Omental fat pad (tissue), 3 donors: ENCODE measurements at regions not wholly inside any gene's neighbourhood (a gene's known extent, or its start where the extent isn't known, plus 50 kb on each side); places are given as distances from the start of the nearest gene placed in this dataset.

ENCODE experiments used
- ATAC-seq: fragments of 150-250 bp; one replicate; pipeline ENCODE4 v1.9.1; 2016; ENCODE audit warnings: mild to moderate bottlenecking, moderate library complexity; ENCODE audit not compliant: low FRiP score
- DNase-seq: peaks from one replicate; pipeline ENCODE4 v3.0.0-alpha.2; 2019; ENCODE audit warnings: low spot score
- CTCF ChIP-seq, 3 donors: fragments of 450-650 bp; IDR thresholded peaks; one replicate each; pipeline ENCODE4 v1.5.1; 2016 to 2017; ENCODE audit warnings: antibody characterized with exemption in 3 of 3, mild to moderate bottlenecking in 3 of 3, moderate library complexity in 2 of 3

- no peak for TF ChIP-seq CTCF (IDR thresholded peaks at IDR 0.05)
- DNase-seq = no peak
- ATAC-seq = no peak
Measured at GRCh38 chr5:166936351-166936750, 1355.1 kb upstream of the WWC1 start.

- no peak for DNase-seq
- ATAC-seq = no peak
- TF ChIP-seq CTCF (IDR thresholded peaks at IDR 0.05) = no peak
Measured at GRCh38 chr5:166938071-166938470, 1353.4 kb upstream of the WWC1 start.

- ATAC-seq = no peak
- no peak for TF ChIP-seq CTCF (IDR thresholded peaks at IDR 0.05)
- DNase-seq = no peak
Measured at GRCh38 chr5:166942948-166943347, 1348.5 kb upstream of the WWC1 start.

- ATAC-seq = no peak
- DNase-seq = no peak
- TF ChIP-seq CTCF (IDR thresholded peaks at IDR 0.05) = no peak
Measured at GRCh38 chr5:166947045-166947444, 1344.4 kb upstream of the WWC1 start.

- ATAC-seq (no peak), DNase-seq (no peak)
- no peak for TF ChIP-seq CTCF (IDR thresholded peaks at IDR 0.05)
Measured at GRCh38 chr5:166948679-166949078, 1342.8 kb upstream of the WWC1 start.

- ATAC-seq (no peak), DNase-seq (no peak)
- no peak for TF ChIP-seq CTCF (IDR thresholded peaks at IDR 0.05)
Measured at GRCh38 chr5:166952048-166952447, 1339.4 kb upstream of the WWC1 start.

- no peak for DNase-seq
- TF ChIP-seq CTCF (IDR thresholded peaks at IDR 0.05) = no peak
- no peak for ATAC-seq
Measured at GRCh38 chr5:166957782-166958181, 1333.7 kb upstream of the WWC1 start.
